ENCODE measurements at regions not wholly inside any gene's neighbourhood (a gene's known extent, or its start where the extent isn't known, plus 50 kb on each side); places are given as distances from the start of the nearest gene placed in this dataset.

DNA sequence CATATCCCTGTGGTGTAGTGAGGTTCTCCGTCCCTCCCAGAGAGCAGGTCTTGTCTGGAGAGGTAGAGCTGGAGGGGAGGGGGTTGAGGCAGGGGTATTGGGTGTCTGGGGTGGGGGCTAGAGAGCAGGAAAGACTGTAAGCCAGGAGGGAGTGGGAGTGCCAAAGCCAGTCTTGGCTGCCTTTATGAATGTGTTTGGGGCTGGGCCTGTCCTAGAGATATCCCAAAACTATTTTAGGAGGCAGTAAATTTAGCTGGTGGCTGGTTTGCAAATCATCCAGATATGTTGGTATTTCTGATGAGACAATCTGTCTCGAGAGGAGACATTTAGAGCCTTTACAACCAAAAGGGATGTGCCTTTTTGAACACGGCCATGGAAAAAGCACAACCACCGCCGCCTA lies 166.6 kb downstream of the TLE3 start:
- DNase-seq (ENCODE audit: low read depth, low spot score), result no peak
- ChIA-PET POLR2A (no interaction called here), CTCF (no interaction called here)
- peaks cover 16% of the 10 kb centered on the region for H3K27me3 ChIP-seq (ENCODE audit: control insufficient read depth, insufficient read depth, low read length)
- no peak overlapping the region for H3K4me3 ChIP-seq (ENCODE audit: low read depth, low read length)
- TF ChIP-seq, protein P1, sequence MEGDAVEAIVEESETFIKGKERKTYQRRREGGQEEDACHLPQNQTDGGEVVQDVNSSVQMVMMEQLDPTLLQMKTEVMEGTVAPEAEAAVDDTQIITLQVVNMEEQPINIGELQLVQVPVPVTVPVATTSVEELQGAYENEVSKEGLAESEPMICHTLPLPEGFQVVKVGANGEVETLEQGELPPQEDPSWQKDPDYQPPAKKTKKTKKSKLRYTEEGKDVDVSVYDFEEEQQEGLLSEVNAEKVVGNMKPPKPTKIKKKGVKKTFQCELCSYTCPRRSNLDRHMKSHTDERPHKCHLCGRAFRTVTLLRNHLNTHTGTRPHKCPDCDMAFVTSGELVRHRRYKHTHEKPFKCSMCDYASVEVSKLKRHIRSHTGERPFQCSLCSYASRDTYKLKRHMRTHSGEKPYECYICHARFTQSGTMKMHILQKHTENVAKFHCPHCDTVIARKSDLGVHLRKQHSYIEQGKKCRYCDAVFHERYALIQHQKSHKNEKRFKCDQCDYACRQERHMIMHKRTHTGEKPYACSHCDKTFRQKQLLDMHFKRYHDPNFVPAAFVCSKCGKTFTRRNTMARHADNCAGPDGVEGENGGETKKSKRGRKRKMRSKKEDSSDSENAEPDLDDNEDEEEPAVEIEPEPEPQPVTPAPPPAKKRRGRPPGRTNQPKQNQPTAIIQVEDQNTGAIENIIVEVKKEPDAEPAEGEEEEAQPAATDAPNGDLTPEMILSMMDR (IDR thresholded peaks at IDR 0.05; ENCODE audit: low read depth, low read length), result no peak
- H3K27ac ChIP-seq (ENCODE audit: low read depth, low read length), result no peak overlapping the region
- H3K9me3 ChIP-seq (ENCODE audit: control insufficient read depth, insufficient read depth, low read length), result no peaks in the 10 kb centered on the region

DNA sequence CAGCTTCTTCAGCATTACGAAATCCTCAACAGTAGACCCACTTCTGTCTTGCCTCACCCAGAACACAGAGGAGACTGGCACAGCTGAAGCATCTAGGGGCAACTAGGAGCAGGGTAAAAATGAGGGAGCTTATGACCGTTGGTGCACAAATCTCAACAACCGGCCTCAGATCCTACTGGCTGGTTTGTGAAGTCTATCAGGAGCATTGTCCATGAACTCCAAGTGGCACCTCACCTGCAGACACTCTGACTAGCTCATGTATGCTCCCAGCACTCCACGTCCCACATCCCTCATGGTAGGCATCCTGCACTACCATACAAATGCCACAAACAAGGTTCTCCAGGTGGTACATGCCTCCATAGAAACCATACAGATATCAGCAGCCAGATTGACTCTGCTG lies 163.1 kb downstream of the TLE3 start:
- TF ChIP-seq, protein P1 (IDR thresholded peaks at IDR 0.05; ENCODE audit: low read depth, low read length), result no peak
- Histone ChIP-seq H3K4me3 (ENCODE audit: low read depth, low read length) (no peak overlapping the region), H3K9me3 (ENCODE audit: control insufficient read depth, insufficient read depth, low read length) (no peaks in the 10 kb centered on the region), H3K27ac (ENCODE audit: low read depth, low read length) (no peak overlapping the region), H3K27me3 (ENCODE audit: control insufficient read depth, insufficient read depth, low read length) (peaks cover 19% of the 10 kb centered on the region)
- ChIA-PET CTCF (no interaction called here), POLR2A (no interaction called here)
- DNase-seq (ENCODE audit: low read depth, low spot score), result no peak

- H3K27ac ChIP-seq (ENCODE audit: low read depth, low read length), result no peak overlapping the region
- CTCF ChIA-PET, result no interaction called here
- no peak overlapping the region for H3K4me3 ChIP-seq (ENCODE audit: low read depth, low read length)
- H3K9me3 ChIP-seq (ENCODE audit: control insufficient read depth, insufficient read depth, low read length), result no peaks in the 10 kb centered on the region; the same call in 1 of the 2 replicates
- H3K27me3 ChIP-seq (ENCODE audit: control insufficient read depth, insufficient read depth, low read length), result peaks cover 19% of the 10 kb centered on the region
- TF ChIP-seq, protein P1 (IDR thresholded peaks at IDR 0.05; ENCODE audit: low read depth, low read length), result no peak
- POLR2A ChIA-PET, result no interaction called here
- DNase-seq (ENCODE audit: low read depth, low spot score), result no peak
Observed at GRCh38 chr15:69939513-69940440, 157.9 kb downstream of the TLE3 start.

DNA sequence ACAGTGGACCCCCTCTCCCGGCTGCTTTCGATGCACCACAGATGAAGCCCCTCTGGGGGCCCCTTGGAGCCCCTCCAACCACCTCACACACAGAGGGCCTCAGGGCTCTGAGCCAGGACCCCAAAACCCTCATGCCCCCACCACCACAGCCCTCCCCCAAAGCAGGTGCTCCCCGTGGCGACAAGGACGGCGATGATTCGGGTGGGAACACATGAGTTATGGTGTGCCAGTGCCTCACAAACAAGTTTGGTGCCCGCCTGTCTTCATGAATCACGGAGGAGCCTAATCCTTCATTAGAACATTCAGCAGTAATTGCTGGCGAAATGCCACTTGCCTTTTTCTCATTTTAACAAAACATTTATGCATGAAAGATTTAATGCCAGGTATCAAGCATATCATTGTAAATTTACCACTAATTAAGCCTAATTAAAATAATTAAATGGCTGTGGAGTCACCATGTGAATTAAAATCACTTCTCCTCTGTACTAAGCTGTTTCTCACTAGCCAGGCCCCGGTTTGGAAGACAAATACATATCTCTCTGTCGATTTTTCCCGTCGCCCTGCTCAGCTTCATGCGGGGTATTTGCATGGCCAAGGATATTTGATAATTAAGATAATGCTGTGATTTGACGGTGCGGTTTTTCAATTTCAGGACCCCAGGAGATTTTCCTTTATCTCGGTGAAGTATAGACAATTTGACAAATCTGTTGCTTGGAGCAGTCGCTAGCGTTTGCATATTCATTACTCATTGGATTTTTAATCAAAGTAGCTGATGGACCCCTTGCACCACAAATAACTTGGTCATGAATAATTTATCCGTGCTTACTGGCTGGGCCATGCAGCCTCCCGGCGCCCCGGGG lies 157.0 kb downstream of the TLE3 start:
- Histone ChIP-seq H3K9me3 (ENCODE audit: control insufficient read depth, insufficient read depth, low read length) (no peaks in the 10 kb centered on the region; the same call in 1 of the 2 replicates), H3K27me3 (ENCODE audit: control insufficient read depth, insufficient read depth, low read length) (peaks cover 15% of the 10 kb centered on the region), H3K4me3 (ENCODE audit: low read depth, low read length) (no peak overlapping the region), H3K27ac (ENCODE audit: low read depth, low read length) (no peak overlapping the region)
- CTCF ChIA-PET, result no interaction called here
- TF ChIP-seq, protein P1 (IDR thresholded peaks at IDR 0.05; ENCODE audit: low read depth, low read length), result no peak
- POLR2A ChIA-PET, result no interaction called here
- no peak for DNase-seq (ENCODE audit: low read depth, low spot score)

GRCh38 chr15:69941301-69941605 lies 156.5 kb downstream of the TLE3 start:
- no peak for DNase-seq (ENCODE audit: low read depth, low spot score)
- Histone ChIP-seq H3K4me3 (ENCODE audit: low read depth, low read length) (no peak overlapping the region), H3K27me3 (ENCODE audit: control insufficient read depth, insufficient read depth, low read length) (peaks cover 17% of the 10 kb centered on the region), H3K27ac (ENCODE audit: low read depth, low read length) (no peak overlapping the region), H3K9me3 (ENCODE audit: control insufficient read depth, insufficient read depth, low read length) (no peaks in the 10 kb centered on the region; the same call in 1 of the 2 replicates)
- ChIA-PET CTCF (no interaction called here), POLR2A (no interaction called here)
- TF ChIP-seq, protein P1 (IDR thresholded peaks at IDR 0.05; ENCODE audit: low read depth, low read length), result no peak

All from AG04450 (cell line).